ENCODE measurements at regions not wholly inside any gene's neighbourhood (a gene's known extent, or its start where the extent isn't known, plus 50 kb on each side); places are given as distances from the start of the nearest gene placed in this dataset.

- H3K27me3 ChIP-seq, result no peaks in the 10 kb centered on the region
- 38 to 56% (median 50%) methylated on average over 5 of the region's 5 CpGs for WGBS, 4 donors
- no peaks in the 10 kb centered on the region for H3K4me1 ChIP-seq (replicated peaks in 1 of 2)
- no peak for DNase-seq
- no peak overlapping the region for H3K27ac ChIP-seq
- H3K36me3 ChIP-seq (replicated peaks in 1 of 2), result no peaks in the 10 kb centered on the region
- H3K4me3 ChIP-seq, result no peak overlapping the region
- H3K9me3 ChIP-seq (replicated peaks in 1 of 3), result peaks cover 0 to 4% (median 0%) of the 10 kb centered on the region in 3 donors
- intact Hi-C loops (cut with DNase I), result no loop called here
- TF ChIP-seq POLR2A (IDR thresholded peaks at IDR 0.05), result no peak
- TF ChIP-seq CTCF (IDR thresholded peaks at IDR 0.05), result no peak
Measured at GRCh38 chr4:35325908-35326453, 918.3 kb downstream of the ARAP2 start.

- intact Hi-C loops (cut with DNase I), result no loop called here
- 21 to 57% (median 53%) methylated on average over 2 of the region's 2 CpGs for WGBS, 4 donors
- Histone ChIP-seq H3K27me3 (no peaks in the 10 kb centered on the region), H3K4me1 (replicated peaks in 1 of 2) (no peaks in the 10 kb centered on the region), H3K27ac (no peak overlapping the region), H3K4me3 (no peak overlapping the region), H3K9me3 (replicated peaks in 1 of 3) (no peaks in the 10 kb centered on the region), H3K36me3 (replicated peaks in 1 of 2) (no peaks in the 10 kb centered on the region)
- no peak for DNase-seq
- no peak for TF ChIP-seq POLR2A (IDR thresholded peaks at IDR 0.05)
- no peak for TF ChIP-seq CTCF (IDR thresholded peaks at IDR 0.05)
Measured at GRCh38 chr4:35342833-35343232, 901.5 kb downstream of the ARAP2 start.

GRCh38 chr4:35347276-35347675, 897.0 kb downstream of the ARAP2 start:
- H3K27me3 ChIP-seq, result no peaks in the 10 kb centered on the region
- intact Hi-C loops (cut with DNase I), result no loop called here
- 65 to 76% (median 74%) methylated on average over 2 of the region's 2 CpGs for WGBS, 4 donors
- no peaks in the 10 kb centered on the region for H3K4me1 ChIP-seq (replicated peaks in 1 of 2)
- H3K4me3 ChIP-seq, result no peak overlapping the region
- no peaks in the 10 kb centered on the region for H3K9me3 ChIP-seq (replicated peaks in 1 of 3)
- no peak overlapping the region for H3K27ac ChIP-seq
- no peak for TF ChIP-seq CTCF (IDR thresholded peaks at IDR 0.05)
- no peak for TF ChIP-seq POLR2A (IDR thresholded peaks at IDR 0.05)
- H3K36me3 ChIP-seq (replicated peaks in 1 of 2), result no peaks in the 10 kb centered on the region
- DNase-seq, result no peak

GRCh38 chr4:35358001-35358584, 886.2 kb downstream of the ARAP2 start:
- DNase-seq, result no peak
- WGBS, 4 donors, result 80 to 86% (median 81%) methylated on average over 3 of the region's 3 CpGs

More at GRCh38 chr4:35358001-35358584, 886.2 kb downstream of the ARAP2 start:
- Histone ChIP-seq H3K4me1 (replicated peaks in 1 of 2) (no peaks in the 10 kb centered on the region), H3K4me3 (no peak overlapping the region), H3K27ac (no peak overlapping the region), H3K36me3 (replicated peaks in 1 of 2) (no peaks in the 10 kb centered on the region), H3K27me3 (no peaks in the 10 kb centered on the region), H3K9me3 (replicated peaks in 1 of 3) (no peaks in the 10 kb centered on the region)
- TF ChIP-seq POLR2A (IDR thresholded peaks at IDR 0.05), result no peak
- no peak for TF ChIP-seq CTCF (IDR thresholded peaks at IDR 0.05)
- intact Hi-C loops (cut with DNase I), result no loop called here

All from adrenal gland (tissue), 9 donors.